ENCODE measurements at regions not wholly inside any gene's neighbourhood (a gene's known extent, or its start where the extent isn't known, plus 50 kb on each side); places are given as distances from the start of the nearest gene placed in this dataset.
"Not testable (repeated sequence)": the region's sequence is repeated elsewhere in the genome, so short reads cannot be mapped to it uniquely, and the experiment has no call there.

- FAIRE-seq; DNase-seq (ENCODE audit: low spot score): not testable (repeated sequence)
These were observed 380.1 kb upstream of the FRG1 start for GRCh38 chr4:189560605-189561004.

- not testable (repeated sequence) for DNase-seq (ENCODE audit: low spot score); FAIRE-seq
These were observed 376.9 kb upstream of the FRG1 start for GRCh38 chr4:189563751-189564150.

- not testable (repeated sequence) for DNase-seq (ENCODE audit: low spot score); FAIRE-seq
These were observed 374.4 kb upstream of the FRG1 start for GRCh38 chr4:189566271-189566670.

- DNase-seq (ENCODE audit: low spot score); FAIRE-seq: not testable (repeated sequence)
These were observed 373.8 kb upstream of the FRG1 start for GRCh38 chr4:189566900-189567299.

DNA sequence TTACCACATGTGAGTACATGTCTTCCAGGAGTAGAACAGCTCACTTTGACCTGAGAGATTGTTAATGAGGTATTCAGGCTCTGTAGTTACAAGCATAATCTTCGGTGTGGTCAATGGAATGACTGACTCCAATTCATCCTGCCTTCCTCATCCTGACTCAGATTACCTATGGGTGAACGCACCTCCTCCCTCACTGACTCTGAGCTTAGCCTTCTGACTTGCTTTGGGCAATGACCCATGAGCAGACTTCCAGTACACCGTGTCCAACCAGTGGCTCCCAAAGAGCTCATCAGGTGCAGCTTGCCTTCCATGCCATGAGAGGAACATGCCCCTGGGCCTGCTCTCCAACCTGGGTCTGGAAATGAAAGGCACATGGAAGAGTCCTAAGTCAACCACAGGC is 361.0 kb upstream of the FRG1 start:
- not testable (repeated sequence) for FAIRE-seq; DNase-seq (ENCODE audit: low spot score)

- not testable (repeated sequence) for FAIRE-seq; DNase-seq (ENCODE audit: low spot score)
These were observed 353.6 kb upstream of the FRG1 start for GRCh38 chr4:189586908-189587632.

DNA sequence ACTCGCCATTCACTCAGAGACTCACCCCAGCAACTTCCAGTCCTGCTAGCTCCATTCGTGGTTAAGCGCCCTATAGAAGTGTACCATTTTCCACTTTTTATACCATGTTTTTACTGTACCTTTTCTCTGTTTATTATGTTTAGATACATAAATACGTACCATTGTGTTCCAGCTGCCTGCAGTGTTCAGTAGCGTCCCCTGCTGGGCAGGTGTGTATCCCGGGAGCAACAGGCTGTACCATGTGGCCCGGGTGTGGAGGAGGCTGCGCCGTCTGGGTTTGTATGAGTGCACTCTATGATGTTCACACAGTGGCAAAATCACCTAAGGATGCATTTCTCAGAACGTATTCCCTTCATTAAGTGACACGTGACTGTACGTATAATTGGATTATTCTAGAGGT is 351.5 kb upstream of the FRG1 start:
- not testable (repeated sequence) for FAIRE-seq; DNase-seq (ENCODE audit: low spot score)

- FAIRE-seq = no peak
- DNase-seq (ENCODE audit: low spot score) = no peak
These were observed 347.8 kb upstream of the FRG1 start for GRCh38 chr4:189592890-189593289.

DNA sequence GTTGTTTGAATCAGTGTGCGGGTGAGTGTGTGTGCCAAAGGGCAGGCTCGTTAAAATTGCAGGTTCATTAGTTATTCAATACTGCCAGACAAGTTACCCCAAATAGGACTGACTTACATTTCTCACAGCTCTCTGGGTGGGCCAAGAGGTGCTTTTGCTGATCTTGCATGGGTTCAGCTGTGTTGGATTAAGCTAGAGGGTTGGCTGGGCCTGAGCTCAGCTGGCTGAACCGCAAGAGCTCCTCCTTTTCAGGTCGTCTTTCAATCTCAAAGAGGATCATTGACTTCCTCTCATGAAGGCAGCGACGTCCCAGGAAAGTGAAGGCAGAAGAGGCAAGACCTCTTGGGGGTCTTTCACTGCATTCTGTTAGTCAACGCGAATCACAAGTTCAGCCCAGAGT is 343.3 kb upstream of the FRG1 start:
- FAIRE-seq (no peak), DNase-seq (ENCODE audit: low spot score) (no peak)

DNA sequence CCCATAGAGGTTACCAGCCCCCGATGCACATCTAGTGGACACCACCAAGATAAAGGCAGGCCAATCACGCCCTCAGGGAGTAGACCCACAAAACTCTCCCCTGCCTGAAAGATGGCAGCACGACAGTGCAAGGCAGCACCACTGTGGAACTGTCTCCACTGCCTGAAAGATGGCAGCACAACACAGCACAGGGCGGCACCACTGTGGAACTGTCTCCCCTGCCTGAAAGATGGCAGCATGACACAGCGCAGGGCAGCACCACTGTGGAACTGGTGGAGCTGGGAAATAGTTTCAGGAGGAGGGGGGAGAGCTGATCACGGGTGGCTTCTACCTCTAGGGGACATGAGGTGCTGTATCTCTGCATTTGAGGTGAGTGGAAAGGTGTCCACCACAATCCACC is 340.4 kb upstream of the FRG1 start:
- DNase-seq (ENCODE audit: low spot score) (no peak), FAIRE-seq (no peak)

DNA sequence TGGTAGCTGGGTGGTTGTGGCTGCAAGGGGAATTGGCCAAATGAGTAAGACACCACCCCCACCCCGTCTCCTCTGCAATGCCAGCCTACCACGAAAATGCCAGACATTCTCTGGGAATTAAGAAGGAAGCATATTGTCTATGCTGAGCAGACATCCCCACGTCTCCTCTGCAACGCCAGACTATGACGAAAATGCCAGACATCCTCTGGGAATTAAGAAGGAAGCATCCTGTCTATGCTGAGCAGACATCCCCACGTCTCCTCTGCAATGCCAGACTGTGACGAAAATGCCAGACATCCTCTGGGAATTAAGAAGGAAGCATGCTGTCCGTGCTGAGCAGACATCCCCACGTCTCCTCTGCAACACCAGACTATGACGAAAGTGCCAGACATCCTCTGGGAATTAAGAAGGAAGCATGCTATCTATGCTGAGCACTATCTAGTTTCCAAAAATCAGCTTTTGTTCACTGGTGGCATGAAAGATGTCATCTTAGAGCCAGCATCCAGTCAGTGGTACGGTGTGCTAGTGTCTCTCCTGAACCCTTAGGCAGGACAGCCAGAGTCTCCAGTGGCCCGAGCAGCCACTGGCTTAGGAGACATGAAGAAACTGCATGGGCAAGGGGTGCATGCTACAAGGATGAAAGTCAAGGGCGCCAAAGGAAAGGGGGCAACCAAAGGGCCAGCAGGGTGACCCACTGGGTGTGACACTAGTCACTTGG is 339.8 kb upstream of the FRG1 start:
- DNase-seq (ENCODE audit: low spot score) (peak; percentile 6), FAIRE-seq (no peak)

DNA sequence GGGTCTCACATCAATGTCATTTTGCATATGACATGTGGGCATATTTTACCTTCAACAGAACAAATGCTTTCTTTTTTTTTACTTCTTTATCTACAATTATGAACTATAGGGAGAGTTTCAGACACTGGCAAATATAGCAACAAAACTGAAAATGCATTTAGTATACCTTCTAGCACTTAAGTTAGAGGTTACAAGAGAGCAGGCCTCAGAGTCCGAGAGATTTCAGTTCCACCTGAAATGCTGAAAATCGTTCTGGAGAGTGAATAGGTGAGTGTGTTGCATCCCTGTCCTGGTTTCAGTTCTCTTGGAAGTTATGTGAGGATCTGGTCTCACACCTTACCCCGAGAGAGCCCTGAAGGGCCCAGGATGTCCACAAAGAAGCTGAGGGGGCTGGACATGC is 337.8 kb upstream of the FRG1 start:
- DNase-seq (ENCODE audit: low spot score); FAIRE-seq: not testable (repeated sequence)

DNA sequence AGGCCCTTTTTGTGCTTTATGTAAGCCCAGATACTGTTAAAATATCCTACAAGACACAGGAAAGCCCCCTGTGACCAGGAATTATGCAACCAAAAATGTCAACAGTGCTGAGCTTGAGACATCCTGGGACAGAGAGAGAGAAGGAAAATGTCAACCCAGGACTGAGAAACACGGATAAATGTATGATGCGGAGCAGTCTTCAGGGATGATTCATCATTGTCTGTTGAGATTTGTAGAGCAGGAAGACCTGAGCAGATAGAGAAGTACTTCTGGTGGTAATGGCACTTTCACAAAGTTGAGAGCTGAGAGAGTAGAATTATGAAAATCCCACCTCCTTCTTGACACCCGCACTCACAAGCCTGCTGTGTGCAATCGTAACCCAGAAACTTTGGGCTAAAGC is 330.1 kb upstream of the FRG1 start:
- not testable (repeated sequence) for DNase-seq (ENCODE audit: low spot score); FAIRE-seq

DNA sequence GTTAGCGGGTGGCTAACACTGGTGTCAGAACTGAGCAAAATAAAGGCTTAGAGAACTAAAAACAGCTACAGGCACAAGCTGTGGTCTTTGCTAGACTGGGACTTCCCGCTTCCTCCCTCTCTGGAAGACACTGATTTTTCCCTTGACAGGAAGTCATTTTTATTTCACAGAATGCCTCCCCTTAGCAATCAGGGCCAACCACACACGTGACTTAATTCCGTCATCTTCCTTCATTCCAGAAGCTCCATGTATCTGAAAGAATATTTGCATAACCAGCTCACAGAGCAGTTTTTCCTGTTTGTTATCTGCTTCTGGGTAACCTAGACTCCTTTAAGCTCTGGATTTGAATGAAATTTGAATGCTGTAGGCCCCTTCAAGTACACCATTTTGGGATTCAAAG is 327.5 kb upstream of the FRG1 start:
- FAIRE-seq = no peak
- DNase-seq (ENCODE audit: low spot score) = no peak

- no peak for DNase-seq (ENCODE audit: low spot score)
These were observed 325.4 kb upstream of the FRG1 start for GRCh38 chr4:189615217-189615663.

DNA sequence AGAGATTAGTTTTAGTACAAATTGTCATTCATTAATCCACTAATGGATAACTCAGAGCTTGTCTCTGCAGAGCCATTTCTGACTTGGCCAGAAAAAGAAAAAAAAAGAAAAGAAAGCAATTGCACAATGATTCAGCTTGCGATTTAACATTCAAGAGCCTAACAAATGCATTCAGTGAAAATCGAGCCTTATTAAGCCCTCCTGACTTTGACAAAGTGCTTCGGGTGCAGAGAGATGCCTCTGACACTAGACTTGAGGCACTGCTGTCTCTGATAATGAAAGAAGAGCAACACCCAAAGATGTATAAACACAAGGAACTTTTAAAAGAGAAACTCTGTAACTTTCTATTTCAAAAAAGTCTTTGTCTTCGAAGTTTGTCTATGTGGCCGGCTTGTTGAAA is 322.9 kb upstream of the FRG1 start:
- FAIRE-seq; DNase-seq (ENCODE audit: low spot score): not testable (repeated sequence)

More at GRCh38 chr4:189615217-189615663, 325.4 kb upstream of the FRG1 start:
- no peak for FAIRE-seq

DNA sequence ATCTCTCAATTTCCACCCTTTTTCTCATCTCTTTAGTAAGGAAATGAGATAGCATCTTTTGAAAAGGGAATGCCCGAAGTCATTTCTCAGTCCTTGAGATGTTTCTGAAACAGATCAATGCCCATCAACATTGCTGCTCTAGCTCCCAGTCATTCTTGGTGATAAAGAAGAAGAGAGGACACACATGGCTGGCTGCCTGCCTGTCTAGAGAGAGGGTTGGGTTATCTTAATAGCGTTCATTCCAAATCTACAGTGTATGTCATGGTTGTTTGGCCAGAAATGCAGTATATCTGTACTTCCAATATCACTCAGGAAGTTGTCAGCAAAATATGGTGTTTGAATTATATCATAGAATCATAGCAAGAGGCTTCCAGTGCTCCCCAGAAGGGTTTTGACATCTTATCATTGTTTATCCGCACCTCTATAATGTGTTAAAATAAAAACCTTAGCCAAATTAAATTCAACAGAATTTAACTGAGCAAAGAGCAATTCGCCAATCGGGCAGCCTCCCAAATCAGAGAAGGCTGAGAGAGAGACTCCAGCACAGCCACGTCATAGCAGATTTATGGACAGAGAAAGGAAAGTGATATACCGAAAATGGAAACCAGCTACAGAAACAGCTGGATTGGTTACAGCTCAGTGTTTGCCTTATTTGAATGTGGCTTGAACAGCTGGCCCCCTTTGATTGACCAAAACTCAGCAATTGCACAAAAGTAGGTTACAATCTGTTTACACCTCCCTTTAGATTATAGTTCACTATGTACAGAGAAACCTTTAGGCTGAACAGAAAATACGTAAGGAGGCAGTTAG is 321.0 kb upstream of the FRG1 start:
- not testable (repeated sequence) for DNase-seq (ENCODE audit: low spot score); FAIRE-seq

DNA sequence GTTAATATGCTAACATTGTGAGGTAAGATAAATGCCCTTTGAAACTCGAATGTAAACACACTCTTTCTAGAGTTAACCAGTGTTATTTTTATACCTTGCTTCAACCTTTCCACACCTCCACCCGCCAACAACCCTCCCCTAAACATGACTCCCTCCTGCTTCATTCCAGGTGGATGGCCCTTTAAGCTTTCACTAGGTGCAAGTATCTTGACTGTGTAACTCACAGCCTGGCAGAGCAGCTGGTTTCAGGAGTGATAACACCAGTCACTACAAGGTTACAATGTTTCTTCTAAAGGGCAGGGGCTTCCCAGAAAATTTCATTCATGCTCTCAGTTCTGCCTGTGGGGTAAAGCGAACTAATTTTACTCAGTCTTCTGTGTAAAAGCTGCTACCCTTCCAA is 318.1 kb upstream of the FRG1 start:
- not testable (repeated sequence) for FAIRE-seq; DNase-seq (ENCODE audit: low spot score)

- DNase-seq (ENCODE audit: low spot score); FAIRE-seq: not testable (repeated sequence)
These were observed 313.6 kb upstream of the FRG1 start for GRCh38 chr4:189627041-189627440.

GRCh38 chr4:189629733-189630132 is 310.9 kb upstream of the FRG1 start:
- FAIRE-seq; DNase-seq (ENCODE audit: low spot score): not testable (repeated sequence)

DNA sequence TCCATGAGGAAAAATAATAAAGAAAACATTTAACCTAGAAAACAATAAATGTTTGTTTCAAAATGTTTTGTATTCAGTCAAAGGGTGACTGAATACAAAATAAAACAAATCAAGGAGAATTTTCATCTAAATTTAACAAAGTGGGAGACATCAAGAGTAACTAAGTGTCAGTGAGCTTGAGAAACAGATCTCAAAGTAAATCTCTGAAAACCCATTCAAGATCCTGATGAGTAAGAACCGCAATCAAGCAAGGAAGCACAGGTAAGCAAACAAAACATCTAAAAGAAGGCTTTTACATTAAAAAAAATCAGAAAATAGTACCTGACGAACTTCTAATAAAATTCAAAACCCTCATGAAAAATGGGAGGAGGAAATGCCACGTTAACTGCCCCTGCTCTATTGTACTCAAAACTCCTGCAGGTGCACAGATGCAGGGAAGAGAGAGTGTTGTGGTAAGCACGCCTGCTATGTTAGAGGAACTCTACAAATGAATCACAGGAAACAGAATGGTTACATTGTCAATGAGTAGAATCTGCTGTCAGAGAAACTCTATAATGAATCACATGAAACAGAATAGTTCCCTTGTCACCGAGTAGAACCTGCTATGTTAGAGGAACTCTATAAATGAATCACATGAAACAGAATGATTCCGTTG is 309.6 kb upstream of the FRG1 start:
- not testable (repeated sequence) for FAIRE-seq; DNase-seq (ENCODE audit: low spot score)
